C4-2B (cell line): ENCODE measurements at regions not wholly inside any gene's neighbourhood (a gene's known extent, or its start where the extent isn't known, plus 50 kb on each side); places are given as distances from the start of the nearest gene placed in this dataset.

Experiments
- ZFX ChIP-seq: fragments of 450-650 bp; IDR thresholded peaks from 2 replicates; pipeline ENCODE4 v1.6.1; 2017
- TF ChIP-seq, protein P1 (sequence below): fragments of 450-650 bp; conservative IDR thresholded peaks from 2 replicates; pipeline ENCODE4 v1.5.1; 2017; ENCODE audit warnings: mild to moderate bottlenecking

DNA sequence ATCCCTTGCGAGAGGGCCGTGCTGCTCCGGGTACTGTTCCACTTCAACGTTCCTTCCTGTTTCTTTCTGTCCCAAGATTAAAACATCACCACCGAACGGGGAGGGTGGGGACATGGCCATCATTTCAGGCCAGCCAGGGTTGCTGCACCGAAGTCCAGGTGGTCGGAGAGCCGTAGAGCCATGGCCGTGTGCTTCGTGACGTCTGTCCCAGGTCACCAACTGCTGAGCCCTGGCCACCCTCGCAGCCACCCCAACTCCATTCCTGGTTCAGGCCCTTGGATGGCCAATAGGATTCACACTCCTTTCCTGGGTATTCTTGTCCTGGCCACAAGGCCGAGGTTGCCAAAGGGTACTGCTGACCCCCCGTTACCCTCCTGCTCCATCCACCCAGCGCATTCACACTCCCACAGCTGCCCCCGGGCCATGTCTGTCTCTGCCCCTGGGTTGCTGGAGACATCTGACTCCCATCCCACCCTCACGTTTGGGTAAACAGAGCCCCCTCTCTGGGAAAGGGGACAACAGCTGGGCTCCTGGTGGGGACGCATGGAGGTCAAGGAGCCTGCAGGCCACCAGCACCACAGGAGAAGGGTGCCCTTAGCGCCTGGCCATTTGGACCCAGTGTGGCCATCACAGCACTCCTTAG, 103.2 kb downstream of the HMX1 start:
- TF ChIP-seq, protein P1, sequence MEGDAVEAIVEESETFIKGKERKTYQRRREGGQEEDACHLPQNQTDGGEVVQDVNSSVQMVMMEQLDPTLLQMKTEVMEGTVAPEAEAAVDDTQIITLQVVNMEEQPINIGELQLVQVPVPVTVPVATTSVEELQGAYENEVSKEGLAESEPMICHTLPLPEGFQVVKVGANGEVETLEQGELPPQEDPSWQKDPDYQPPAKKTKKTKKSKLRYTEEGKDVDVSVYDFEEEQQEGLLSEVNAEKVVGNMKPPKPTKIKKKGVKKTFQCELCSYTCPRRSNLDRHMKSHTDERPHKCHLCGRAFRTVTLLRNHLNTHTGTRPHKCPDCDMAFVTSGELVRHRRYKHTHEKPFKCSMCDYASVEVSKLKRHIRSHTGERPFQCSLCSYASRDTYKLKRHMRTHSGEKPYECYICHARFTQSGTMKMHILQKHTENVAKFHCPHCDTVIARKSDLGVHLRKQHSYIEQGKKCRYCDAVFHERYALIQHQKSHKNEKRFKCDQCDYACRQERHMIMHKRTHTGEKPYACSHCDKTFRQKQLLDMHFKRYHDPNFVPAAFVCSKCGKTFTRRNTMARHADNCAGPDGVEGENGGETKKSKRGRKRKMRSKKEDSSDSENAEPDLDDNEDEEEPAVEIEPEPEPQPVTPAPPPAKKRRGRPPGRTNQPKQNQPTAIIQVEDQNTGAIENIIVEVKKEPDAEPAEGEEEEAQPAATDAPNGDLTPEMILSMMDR, result no peak
- no peak for TF ChIP-seq ZFX
